ENCODE measurements at regions not wholly inside any gene's neighbourhood (a gene's known extent, or its start where the extent isn't known, plus 50 kb on each side); places are given as distances from the start of the nearest gene placed in this dataset.

DNA sequence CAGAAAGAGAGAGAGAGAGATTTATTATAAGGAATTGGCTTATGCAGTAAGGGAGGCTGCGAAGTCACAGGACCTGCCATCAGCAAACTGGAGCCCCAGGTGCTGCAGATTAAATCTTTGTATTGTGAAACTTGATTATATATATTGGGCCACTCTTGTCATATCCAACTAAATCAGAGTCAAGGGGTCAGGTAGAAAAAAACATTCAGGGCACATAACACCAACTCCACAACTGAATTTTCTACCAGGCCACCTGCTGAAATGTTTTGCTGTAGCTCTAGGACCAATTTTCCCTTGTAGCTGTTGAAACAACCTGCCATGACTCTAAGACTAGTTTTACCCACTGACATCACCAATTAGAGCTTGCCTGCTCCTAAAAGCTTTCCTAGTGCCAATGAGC is 1240.8 kb downstream of the SLC16A7 start:
- TF ChIP-seq, protein P1, sequence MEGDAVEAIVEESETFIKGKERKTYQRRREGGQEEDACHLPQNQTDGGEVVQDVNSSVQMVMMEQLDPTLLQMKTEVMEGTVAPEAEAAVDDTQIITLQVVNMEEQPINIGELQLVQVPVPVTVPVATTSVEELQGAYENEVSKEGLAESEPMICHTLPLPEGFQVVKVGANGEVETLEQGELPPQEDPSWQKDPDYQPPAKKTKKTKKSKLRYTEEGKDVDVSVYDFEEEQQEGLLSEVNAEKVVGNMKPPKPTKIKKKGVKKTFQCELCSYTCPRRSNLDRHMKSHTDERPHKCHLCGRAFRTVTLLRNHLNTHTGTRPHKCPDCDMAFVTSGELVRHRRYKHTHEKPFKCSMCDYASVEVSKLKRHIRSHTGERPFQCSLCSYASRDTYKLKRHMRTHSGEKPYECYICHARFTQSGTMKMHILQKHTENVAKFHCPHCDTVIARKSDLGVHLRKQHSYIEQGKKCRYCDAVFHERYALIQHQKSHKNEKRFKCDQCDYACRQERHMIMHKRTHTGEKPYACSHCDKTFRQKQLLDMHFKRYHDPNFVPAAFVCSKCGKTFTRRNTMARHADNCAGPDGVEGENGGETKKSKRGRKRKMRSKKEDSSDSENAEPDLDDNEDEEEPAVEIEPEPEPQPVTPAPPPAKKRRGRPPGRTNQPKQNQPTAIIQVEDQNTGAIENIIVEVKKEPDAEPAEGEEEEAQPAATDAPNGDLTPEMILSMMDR (IDR thresholded peaks at IDR 0.05; ENCODE audit: low read depth, low read length, poor library complexity, severe bottlenecking): no peak
- TF ChIP-seq EZH2phosphoT487 (IDR thresholded peaks at IDR 0.05; ENCODE audit: borderline replicate concordance, low read length): no peak
- H3K9me2 ChIP-seq (replicated peaks; ENCODE audit: control insufficient read depth, low read length): no peaks in the 10 kb centered on the region
- no peaks in the 10 kb centered on the region for H3K79me2 ChIP-seq (ENCODE audit: control insufficient read depth, low read length)
- H3K9me3 ChIP-seq (ENCODE audit: control insufficient read depth, insufficient read depth, low read length): no peaks in the 10 kb centered on the region
- H3K36me3 ChIP-seq (ENCODE audit: control insufficient read depth, low read length): no peaks in the 10 kb centered on the region
- no peak overlapping the region for H3K27ac ChIP-seq (ENCODE audit: low read depth, low read length)
- no peaks in the 10 kb centered on the region for H3K4me1 ChIP-seq (ENCODE audit: control insufficient read depth, low read length)
- no peak overlapping the region for H3K4me2 ChIP-seq (ENCODE audit: low read length)
- H4K20me1 ChIP-seq (ENCODE audit: control insufficient read depth, insufficient read depth, low read depth, low read length): no peaks in the 10 kb centered on the region
- H3K27me3 ChIP-seq (ENCODE audit: control insufficient read depth, low read length): no peaks in the 10 kb centered on the region
- no peak overlapping the region for H3K4me3 ChIP-seq (ENCODE audit: low read length)
- no peaks in the 10 kb centered on the region for H3F3A ChIP-seq (ENCODE audit: control insufficient read depth, insufficient read depth)

DNA sequence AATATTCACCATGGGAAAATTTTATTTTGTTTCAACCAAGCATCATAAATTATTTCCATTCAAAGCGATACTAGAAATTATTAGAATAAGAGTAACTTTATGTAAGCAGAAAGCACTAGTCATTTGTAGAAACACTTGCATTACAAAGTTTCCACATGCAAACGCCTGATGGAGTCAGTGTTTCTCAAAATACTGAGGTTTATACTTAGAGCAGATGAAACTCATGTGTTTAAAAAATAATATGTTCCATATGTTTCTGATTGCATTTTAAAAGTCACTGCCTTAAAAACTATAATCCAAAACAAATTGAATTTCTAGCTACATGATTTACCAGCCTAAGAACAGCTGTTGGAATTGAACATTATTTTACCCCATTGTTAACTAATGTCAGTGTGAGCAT is 1246.4 kb downstream of the SLC16A7 start:
- no peaks in the 10 kb centered on the region for H3K4me1 ChIP-seq (ENCODE audit: control insufficient read depth, low read length)

DNA sequence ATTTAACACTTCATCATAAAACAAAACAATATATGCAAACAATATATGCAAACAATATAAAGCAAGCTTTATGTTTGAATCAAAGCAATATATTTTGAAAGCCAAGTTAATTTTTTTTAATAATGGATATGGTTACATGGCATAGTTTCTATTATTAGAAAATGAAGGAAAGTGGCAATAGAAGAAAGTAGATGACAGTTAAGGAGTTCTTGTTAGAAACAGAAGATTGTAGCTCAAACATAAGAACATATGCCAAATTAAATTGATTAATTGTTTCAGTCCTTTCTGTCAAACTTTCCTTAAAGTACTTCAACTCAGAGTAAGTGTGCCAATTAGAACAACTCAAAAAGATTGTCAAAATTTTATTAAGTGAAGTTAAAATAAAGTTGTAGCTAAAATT is 1248.3 kb downstream of the SLC16A7 start:
- Histone ChIP-seq H4K20me1 (ENCODE audit: control insufficient read depth, insufficient read depth, low read depth, low read length) (no peaks in the 10 kb centered on the region), H3K4me1 (ENCODE audit: control insufficient read depth, low read length) (no peaks in the 10 kb centered on the region), H3K9me2 (replicated peaks; ENCODE audit: control insufficient read depth, low read length) (no peaks in the 10 kb centered on the region), H3K79me2 (ENCODE audit: control insufficient read depth, low read length) (no peaks in the 10 kb centered on the region), H3K27me3 (ENCODE audit: control insufficient read depth, low read length) (no peaks in the 10 kb centered on the region), H3K9me3 (ENCODE audit: control insufficient read depth, insufficient read depth, low read length) (no peaks in the 10 kb centered on the region), H3K27ac (ENCODE audit: low read depth, low read length) (no peak overlapping the region), H3K36me3 (ENCODE audit: control insufficient read depth, low read length) (no peaks in the 10 kb centered on the region), H3K4me3 (ENCODE audit: low read length) (no peak overlapping the region), H3K4me2 (ENCODE audit: low read length) (no peak overlapping the region), H3F3A (ENCODE audit: control insufficient read depth, insufficient read depth) (no peaks in the 10 kb centered on the region)
- no peak for TF ChIP-seq EZH2phosphoT487 (IDR thresholded peaks at IDR 0.05; ENCODE audit: borderline replicate concordance, low read length)
- TF ChIP-seq, protein P1 (IDR thresholded peaks at IDR 0.05; ENCODE audit: low read depth, low read length, poor library complexity, severe bottlenecking): no peak

More for the DNA sequence above, 1246.4 kb downstream of the SLC16A7 start:
- no peaks in the 10 kb centered on the region for H4K20me1 ChIP-seq (ENCODE audit: control insufficient read depth, insufficient read depth, low read depth, low read length)
- H3K4me3 ChIP-seq (ENCODE audit: low read length): no peak overlapping the region
- TF ChIP-seq, protein P1 (IDR thresholded peaks at IDR 0.05; ENCODE audit: low read depth, low read length, poor library complexity, severe bottlenecking): no peak
- no peaks in the 10 kb centered on the region for H3K9me2 ChIP-seq (replicated peaks; ENCODE audit: control insufficient read depth, low read length)
- no peaks in the 10 kb centered on the region for H3F3A ChIP-seq (ENCODE audit: control insufficient read depth, insufficient read depth)
- H3K27ac ChIP-seq (ENCODE audit: low read depth, low read length): no peak overlapping the region
- H3K79me2 ChIP-seq (ENCODE audit: control insufficient read depth, low read length): no peaks in the 10 kb centered on the region
- no peak overlapping the region for H3K4me2 ChIP-seq (ENCODE audit: low read length)
- no peaks in the 10 kb centered on the region for H3K9me3 ChIP-seq (ENCODE audit: control insufficient read depth, insufficient read depth, low read length)
- H3K27me3 ChIP-seq (ENCODE audit: control insufficient read depth, low read length): no peaks in the 10 kb centered on the region
- H3K36me3 ChIP-seq (ENCODE audit: control insufficient read depth, low read length): no peaks in the 10 kb centered on the region

DNA sequence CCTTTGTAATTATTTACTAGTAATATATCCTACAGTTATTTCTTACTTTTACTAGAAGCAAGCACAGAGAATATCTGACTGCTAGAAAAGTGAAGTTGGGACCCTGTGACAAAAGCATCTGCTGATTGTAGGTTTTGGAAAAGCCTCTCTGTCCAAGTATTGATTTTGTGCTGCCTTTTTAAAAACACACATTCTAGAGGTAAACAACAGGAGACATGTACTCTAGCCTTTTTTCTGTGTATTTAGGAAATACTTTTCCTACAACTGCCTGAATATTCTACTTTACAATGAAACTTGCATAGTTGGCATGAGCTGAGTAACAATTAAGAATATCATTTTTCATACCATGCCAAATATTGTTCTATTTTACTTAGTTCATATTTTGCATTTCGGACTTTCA is 1249.0 kb downstream of the SLC16A7 start:
- Histone ChIP-seq H3K4me2 (ENCODE audit: low read length) (no peak overlapping the region), H3K27me3 (ENCODE audit: control insufficient read depth, low read length) (no peaks in the 10 kb centered on the region), H4K20me1 (ENCODE audit: control insufficient read depth, insufficient read depth, low read depth, low read length) (no peaks in the 10 kb centered on the region), H3F3A (ENCODE audit: control insufficient read depth, insufficient read depth) (no peaks in the 10 kb centered on the region), H3K27ac (ENCODE audit: low read depth, low read length) (no peak overlapping the region), H3K36me3 (ENCODE audit: control insufficient read depth, low read length) (no peaks in the 10 kb centered on the region), H3K79me2 (ENCODE audit: control insufficient read depth, low read length) (no peaks in the 10 kb centered on the region), H3K4me1 (ENCODE audit: control insufficient read depth, low read length) (no peaks in the 10 kb centered on the region), H3K9me3 (ENCODE audit: control insufficient read depth, insufficient read depth, low read length) (no peaks in the 10 kb centered on the region), H3K4me3 (ENCODE audit: low read length) (no peak overlapping the region), H3K9me2 (replicated peaks; ENCODE audit: control insufficient read depth, low read length) (no peaks in the 10 kb centered on the region)
- TF ChIP-seq, protein P1 (IDR thresholded peaks at IDR 0.05; ENCODE audit: low read depth, low read length, poor library complexity, severe bottlenecking): no peak
- TF ChIP-seq EZH2phosphoT487 (IDR thresholded peaks at IDR 0.05; ENCODE audit: borderline replicate concordance, low read length): no peak

Measured in DOHH2 (cell line).